Stimulated activated CD8-positive, alpha-beta memory T cell treated with anti-CD3 and anti-CD28 coated beads, Interleukin-2, amount 100 ng/mL, for 1 hour (primary cell): ENCODE measurements at regions not wholly inside any gene's neighbourhood (a gene's known extent, or its start where the extent isn't known, plus 50 kb on each side); places are given as distances from the start of the nearest gene placed in this dataset.

Experiments
- DNase-seq, 2 donors: peaks; one replicate each; pipeline ENCODE4 v3.0.0-alpha.2; 2020; ENCODE audit warnings: low read depth in 2 of 2

- no peak for DNase-seq
Observed at GRCh38 chr2:239765076-239765845, 259.9 kb downstream of the NDUFA10 start.

- DNase-seq: no peak
Observed at GRCh38 chr2:239763433-239764097, 261.6 kb downstream of the NDUFA10 start.

GRCh38 chr2:239762655-239763269 lies 262.4 kb downstream of the NDUFA10 start:
- no peak for DNase-seq

GRCh38 chr2:239762106-239762505 lies 263.0 kb downstream of the NDUFA10 start:
- DNase-seq: no peak

- DNase-seq: no peak
Observed at GRCh38 chr2:239760596-239760995, 264.5 kb downstream of the NDUFA10 start.

- no peak for DNase-seq
Observed at GRCh38 chr2:239758279-239758877, 266.8 kb downstream of the NDUFA10 start.

GRCh38 chr2:239756790-239757760 lies 268.1 kb downstream of the NDUFA10 start:
- DNase-seq: no peak

GRCh38 chr2:239756031-239756789 lies 268.9 kb downstream of the NDUFA10 start:
- DNase-seq: no peak

- DNase-seq: no peak
Observed at GRCh38 chr2:239753401-239753837, 271.7 kb downstream of the NDUFA10 start.

- no peak for DNase-seq
Observed at GRCh38 chr2:239752951-239753350, 272.2 kb downstream of the NDUFA10 start.

GRCh38 chr2:239751679-239752355 lies 273.3 kb downstream of the NDUFA10 start:
- no peak for DNase-seq

- DNase-seq: no peak
Observed at GRCh38 chr2:239750929-239751678, 274.0 kb downstream of the NDUFA10 start.

- DNase-seq: no peak
Observed at GRCh38 chr2:239750045-239750835, 274.9 kb downstream of the NDUFA10 start.

GRCh38 chr2:239749272-239749873 lies 275.8 kb downstream of the NDUFA10 start:
- no peak for DNase-seq

- no peak for DNase-seq
Observed at GRCh38 chr2:239748811-239749210, 276.3 kb downstream of the NDUFA10 start.

GRCh38 chr2:239747771-239748170 lies 277.4 kb downstream of the NDUFA10 start:
- no peak for DNase-seq

GRCh38 chr2:239747274-239747673 lies 277.9 kb downstream of the NDUFA10 start:
- DNase-seq: no peak
